Neutrophil (primary cell): ENCODE measurements at regions not wholly inside any gene's neighbourhood (a gene's known extent, or its start where the extent isn't known, plus 50 kb on each side); places are given as distances from the start of the nearest gene placed in this dataset.

ENCODE experiments used
- H3K27ac ChIP-seq: fragments of 200-600 bp; sonication (generic); 2 replicates; pipeline ENCODE4 v1.5.1; 2016; ENCODE audit warnings: mild to moderate bottlenecking, moderate library complexity
- H3K27me3 ChIP-seq: fragments of 200-600 bp; sonication (generic); 2 replicates; pipeline ENCODE4 v1.6.0; 2016; ENCODE audit warnings: mild to moderate bottlenecking
- H3K36me3 ChIP-seq: fragments of 200-600 bp; sonication (generic); 2 replicates; pipeline ENCODE4 v1.5.1; 2017
- H3K4me1 ChIP-seq, 2 experiments: fragments of 200-600 bp in 1 of 2; sonication (generic) in 1 of 2; 1 replicate in 1 of 2; 2 replicates in 1 of 2; pipeline versions ENCODE4 v1.5.1 to v1.6.1; 2013 to 2016; ENCODE audit warnings: low read depth in 1 of 2, low read length in 1 of 2, mild to moderate bottlenecking in 1 of 2, moderate library complexity in 1 of 2; ENCODE audit not compliant: control insufficient read depth in 1 of 2, insufficient read depth in 1 of 2
- H3K4me3 ChIP-seq, 2 experiments: fragments of 200-600 bp in 1 of 2; sonication (generic) in 1 of 2; 1 replicate in 1 of 2; 2 replicates in 1 of 2; pipeline ENCODE4 v1.5.1; 2013 to 2016; ENCODE audit warnings: low read depth in 1 of 2, low read length in 1 of 2, mild to moderate bottlenecking in 1 of 2, moderate library complexity in 1 of 2
- H3K9me3 ChIP-seq: fragments of 200-600 bp; sonication (generic); 2 replicates; pipeline ENCODE4 v1.5.1; 2016
- TF ChIP-seq, protein P1 (sequence below): fragments of 200-600 bp; sonication (generic); IDR thresholded peaks from 2 replicates; pipeline ENCODE4 v1.5.1; 2016; ENCODE audit warnings: antibody characterized with exemption

DNA sequence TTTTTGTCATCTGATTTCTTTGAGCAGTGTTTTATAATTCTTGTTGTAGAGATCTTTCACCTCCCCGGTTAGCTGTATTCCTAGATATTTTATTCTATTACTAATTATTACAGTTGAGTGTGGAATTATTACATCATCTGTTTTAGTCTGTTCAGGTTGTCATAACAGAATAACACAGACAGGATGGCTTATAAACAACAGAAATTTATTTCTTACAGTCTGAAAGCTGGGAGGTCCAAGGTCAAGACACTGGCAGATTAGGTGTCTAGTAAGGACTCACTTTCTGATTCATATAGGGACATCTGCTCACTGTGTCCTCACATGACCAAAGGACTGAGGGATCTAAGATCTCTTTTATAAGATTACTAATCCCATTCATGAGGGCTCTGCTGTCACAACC, 121.3 kb upstream of the THBS1 start:
- Histone ChIP-seq H3K9me3 (no peaks in the 10 kb centered on the region), H3K36me3 (no peaks in the 10 kb centered on the region), H3K4me1 (no peaks in the 10 kb centered on the region), H3K4me3 (no peak overlapping the region), H3K27ac (no peak overlapping the region), H3K27me3 (no peaks in the 10 kb centered on the region)
- TF ChIP-seq, protein P1, sequence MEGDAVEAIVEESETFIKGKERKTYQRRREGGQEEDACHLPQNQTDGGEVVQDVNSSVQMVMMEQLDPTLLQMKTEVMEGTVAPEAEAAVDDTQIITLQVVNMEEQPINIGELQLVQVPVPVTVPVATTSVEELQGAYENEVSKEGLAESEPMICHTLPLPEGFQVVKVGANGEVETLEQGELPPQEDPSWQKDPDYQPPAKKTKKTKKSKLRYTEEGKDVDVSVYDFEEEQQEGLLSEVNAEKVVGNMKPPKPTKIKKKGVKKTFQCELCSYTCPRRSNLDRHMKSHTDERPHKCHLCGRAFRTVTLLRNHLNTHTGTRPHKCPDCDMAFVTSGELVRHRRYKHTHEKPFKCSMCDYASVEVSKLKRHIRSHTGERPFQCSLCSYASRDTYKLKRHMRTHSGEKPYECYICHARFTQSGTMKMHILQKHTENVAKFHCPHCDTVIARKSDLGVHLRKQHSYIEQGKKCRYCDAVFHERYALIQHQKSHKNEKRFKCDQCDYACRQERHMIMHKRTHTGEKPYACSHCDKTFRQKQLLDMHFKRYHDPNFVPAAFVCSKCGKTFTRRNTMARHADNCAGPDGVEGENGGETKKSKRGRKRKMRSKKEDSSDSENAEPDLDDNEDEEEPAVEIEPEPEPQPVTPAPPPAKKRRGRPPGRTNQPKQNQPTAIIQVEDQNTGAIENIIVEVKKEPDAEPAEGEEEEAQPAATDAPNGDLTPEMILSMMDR = no peak

DNA sequence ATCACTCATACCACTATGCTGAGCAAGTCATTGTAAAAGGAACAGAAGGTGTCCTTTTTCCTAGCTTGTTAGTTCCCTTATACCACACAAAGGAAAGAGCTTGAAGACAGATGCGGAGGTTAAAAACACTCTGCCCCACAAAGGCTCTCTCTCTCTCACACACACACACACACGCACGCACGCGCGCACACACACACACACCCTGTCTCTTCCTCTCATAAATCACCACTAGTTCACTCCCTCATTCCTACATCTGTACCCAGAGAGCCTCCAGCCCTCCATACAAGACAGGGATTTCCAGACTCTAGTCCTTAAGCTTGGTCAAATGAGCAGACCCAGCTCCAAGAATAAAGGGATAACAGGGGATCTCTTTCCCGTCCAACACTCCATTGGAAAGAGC, 120.1 kb upstream of the THBS1 start:
- no peaks in the 10 kb centered on the region for H3K36me3 ChIP-seq

DNA sequence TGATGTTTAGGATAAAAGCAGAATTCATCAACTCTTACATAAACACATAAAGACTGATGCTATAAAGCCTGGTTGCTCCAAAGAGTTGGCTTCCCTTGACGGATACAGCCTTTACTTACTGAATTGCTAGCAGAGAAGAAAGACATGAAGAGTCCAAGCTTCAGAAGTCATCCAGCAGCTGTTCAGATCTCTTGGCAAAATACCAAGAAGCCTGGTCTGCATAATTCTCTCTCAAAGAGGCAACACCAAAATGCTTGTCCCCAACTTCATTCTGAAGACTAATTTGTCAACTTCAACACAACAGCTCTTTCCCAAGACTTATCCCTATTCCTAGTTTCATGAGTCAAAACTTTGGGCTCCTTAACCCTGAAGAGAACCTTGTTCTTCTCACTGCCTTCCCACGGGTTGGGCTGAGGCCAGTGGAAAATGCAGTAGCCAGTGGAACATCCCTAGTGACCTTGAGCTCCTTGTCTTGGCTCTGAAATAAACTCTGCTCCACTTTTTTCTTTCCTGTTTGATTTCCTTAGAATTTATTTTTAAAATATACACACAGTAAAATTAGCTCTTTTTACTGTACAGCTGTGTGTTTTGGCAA, 119.2 kb upstream of the THBS1 start:
- H3K9me3 ChIP-seq = no peaks in the 10 kb centered on the region
- H3K4me1 ChIP-seq = no peaks in the 10 kb centered on the region
- H3K36me3 ChIP-seq = no peaks in the 10 kb centered on the region
- TF ChIP-seq, protein P1 = no peak
- no peak overlapping the region for H3K4me3 ChIP-seq
- no peak overlapping the region for H3K27ac ChIP-seq
- H3K27me3 ChIP-seq = no peaks in the 10 kb centered on the region

More for the DNA sequence above, 120.1 kb upstream of the THBS1 start:
- TF ChIP-seq, protein P1 = no peak
- Histone ChIP-seq H3K27me3 (no peaks in the 10 kb centered on the region), H3K9me3 (no peaks in the 10 kb centered on the region), H3K4me1 (no peaks in the 10 kb centered on the region), H3K4me3 (no peak overlapping the region), H3K27ac (no peak overlapping the region)

DNA sequence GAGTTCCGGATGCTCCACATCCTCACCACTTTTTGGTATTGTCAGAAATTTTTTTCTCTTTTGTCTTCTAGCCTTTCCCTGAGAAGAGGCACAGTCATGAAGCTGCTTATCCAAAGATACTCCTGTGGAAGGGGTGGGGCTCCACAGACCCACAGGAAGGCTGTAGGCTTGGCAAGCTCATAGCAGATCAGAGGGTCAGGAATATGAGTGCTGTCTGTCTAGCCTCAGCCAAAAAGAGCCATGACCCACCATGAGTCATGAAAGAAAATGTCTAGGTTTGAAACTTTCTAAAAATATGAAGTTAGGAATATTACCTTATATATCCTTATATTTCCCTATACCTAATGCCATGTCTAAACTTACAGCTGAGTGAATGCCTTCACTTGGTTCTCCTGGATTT, 118.2 kb upstream of the THBS1 start:
- Histone ChIP-seq H3K9me3 (no peaks in the 10 kb centered on the region), H3K4me1 (peaks cover 5 to 6% of the 10 kb centered on the region in 2 experiments), H3K27ac (no peak overlapping the region)

DNA sequence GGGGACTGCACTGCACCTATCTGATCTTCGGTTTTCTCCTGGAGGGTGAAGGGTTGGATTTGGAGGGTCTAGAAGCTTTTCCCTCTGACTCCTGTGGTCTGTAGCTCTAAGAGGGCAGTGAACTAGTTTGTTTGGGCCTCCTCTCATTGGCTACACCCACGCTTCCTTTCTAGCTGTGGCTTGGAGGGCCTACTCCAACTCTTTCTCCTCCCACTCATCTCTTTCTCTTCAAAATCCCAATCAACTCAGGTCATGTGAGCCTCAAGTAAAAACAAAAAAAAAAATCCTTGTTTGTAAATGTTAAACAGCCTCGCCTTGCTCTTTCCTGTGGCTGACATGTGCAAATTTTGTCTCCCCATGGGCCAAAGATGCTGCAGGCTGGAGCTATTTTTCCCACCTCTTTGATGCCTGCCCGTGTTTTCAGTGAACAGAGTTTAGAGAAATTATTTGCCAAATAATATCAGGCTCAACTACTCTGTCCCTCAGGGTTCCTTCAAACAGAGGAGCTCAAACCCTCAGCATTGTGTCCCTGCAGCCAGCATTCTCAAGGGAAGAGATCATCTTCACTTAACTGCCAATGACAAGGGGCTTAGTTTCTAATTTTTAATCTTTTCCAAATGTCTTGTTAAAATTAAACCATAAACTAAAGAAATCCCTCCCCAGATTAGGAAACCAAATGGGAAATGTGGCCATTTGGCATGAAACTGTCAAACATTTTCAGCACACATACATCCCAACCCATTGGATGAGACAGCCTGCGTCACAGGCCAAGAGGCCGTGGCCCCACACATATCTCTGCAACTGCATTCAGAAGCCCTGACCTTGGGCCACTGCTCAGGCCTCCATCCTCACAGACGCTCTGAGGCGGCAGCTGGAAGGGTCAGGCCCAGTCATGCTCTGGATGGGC, 114.8 kb upstream of the THBS1 start:
- H3K4me3 ChIP-seq = no peak overlapping the region
- H3K36me3 ChIP-seq = no peaks in the 10 kb centered on the region
- H3K27me3 ChIP-seq = no peaks in the 10 kb centered on the region
- H3K4me1 ChIP-seq = peaks cover 23% of the 10 kb centered on the region in 2 experiments
- TF ChIP-seq, protein P1 = no peak
- no peak overlapping the region for H3K27ac ChIP-seq
- no peaks in the 10 kb centered on the region for H3K9me3 ChIP-seq

More for the DNA sequence above, 118.2 kb upstream of the THBS1 start:
- no peak overlapping the region for H3K4me3 ChIP-seq
- TF ChIP-seq, protein P1 = no peak
- no peaks in the 10 kb centered on the region for H3K36me3 ChIP-seq
- no peaks in the 10 kb centered on the region for H3K27me3 ChIP-seq
